Heart left ventricle (tissue), 16 donors: ENCODE measurements at regions not wholly inside any gene's neighbourhood (a gene's known extent, or its start where the extent isn't known, plus 50 kb on each side); places are given as distances from the start of the nearest gene placed in this dataset.

Experiments used
- ATAC-seq, 4 donors: fragments of 200-7000 bp; cut with Tn5 transposase; one replicate each; pipeline ENCODE4 v1.9.1; 2020 to 2022; ENCODE audit warnings: moderate library complexity in 4 of 4, mild to moderate bottlenecking in 3 of 4, moderate number of reproducible peaks in 1 of 4
- DNase-seq, 5 donors: peaks; one replicate each; pipeline ENCODE4 v3.0.0-alpha.2; 2020
- H3K27ac ChIP-seq, 12 donors: fragments of 200-600 bp; sonication (generic) in 4 of 12; one replicate each; pipeline versions ENCODE4 v1.5.0 to v1.8.0; 2016 to 2022; ENCODE audit warnings: mild to moderate bottlenecking in 2 of 12
- H3K27me3 ChIP-seq, 9 donors: fragments of 200-600 bp; sonication (generic) in 2 of 9; one replicate each; pipeline versions ENCODE4 v1.5.1 to v1.8.0; 2016 to 2022; ENCODE audit warnings: mild to moderate bottlenecking in 3 of 9
- H3K36me3 ChIP-seq, 9 donors: fragments of 200-600 bp; sonication (generic) in 2 of 9; one replicate each; pipeline versions ENCODE4 v1.5.0 to v1.8.0; 2018 to 2022; ENCODE audit warnings: mild to moderate bottlenecking in 2 of 9
- H3K4me1 ChIP-seq, 12 donors: fragments of 200-600 bp; sonication (generic) in 4 of 12; one replicate each; pipeline versions ENCODE4 v1.5.0 to v1.8.0; 2016 to 2022; ENCODE audit warnings: mild to moderate bottlenecking in 3 of 12
- H3K4me3 ChIP-seq, 12 donors: fragments of 200-600 bp; sonication (generic) in 4 of 12; one replicate each; pipeline versions ENCODE4 v1.5.0 to v1.8.0; 2017 to 2022; ENCODE audit warnings: mild to moderate bottlenecking in 9 of 12, moderate library complexity in 4 of 12
- H3K9me3 ChIP-seq, 12 donors: fragments of 200-600 bp; sonication (generic) in 4 of 12; one replicate each; pipeline versions ENCODE4 v1.5.0 to v1.8.0; 2016 to 2022; ENCODE audit warnings: mild to moderate bottlenecking in 1 of 12
- POLR2A ChIP-seq, 2 donors: fragments of 450-650 bp; IDR thresholded peaks; one replicate each; pipeline ENCODE4 v1.6.1; 2017; ENCODE audit warnings: antibody characterized with exemption in 2 of 2, mild to moderate bottlenecking in 2 of 2, moderate library complexity in 2 of 2
- WGBS, 4 donors: extraction: QIAGEN DNeasy Blood & Tissue Kit in 2 of 4; methylation state at CpG; one replicate each; pipeline versions ENCODE4 v1.1.5 to v1.1.7; 2013 to 2018; 5-methylcytosine and 5-hydroxymethylcytosine counted together
- intact Hi-C, 10 donors: fragments of 100-400 bp; cut with DNase I; formaldehyde crosslinking; loops; one replicate each; pipeline versions ENCODE4 v1.11.1 to v1.14.2; 2022
- TF ChIP-seq, protein P1 (sequence below), 12 donors: fragments of 200-600 bp; sonication (generic) in 4 of 12; IDR thresholded peaks; one replicate each; pipeline versions ENCODE4 v1.5.0 to v1.8.0; 2018 to 2022; ENCODE audit warnings: antibody characterized with exemption in 12 of 12, mild to moderate bottlenecking in 5 of 12
- donor health status: ischemic (EF 13 %, LVEDD 7.1; RV severe dilation, severe dysfunction).
- donor health status: healthy with polysubstance abuse.
- donor health status: DM: no; HTN: yes; CAD: no.
- donor health status: DM: no; HTN: no; CAD: no.
- donor health status: ischemic (EF 25% LVEDD 6.9; RV normal size, moderate dysfunction).
- donor health status: ischemic (EF 25% LVEDD 5.7; RV mildly dilated, moderate dysfunction).
- donor health status: healthy.
- donor health status: DM: yes; HTN: yes; CAD: no.
- donor health status: ischemic (EF 35%, LVEDD 5.7; RV mildly dilated, moderate dysfunction).
- donor health status: nonischemic (EF 11% LVEDD 7.7; RV severe dilation, severe dysfunction).
- donor health status: DM: yes; HTN: yes; CAD: no.
- donor health status: PGD.
- donor health status: ischemic (EF 29% LVEDD 5.4; RV normal size, mild dysfunction).
- donor health status: nonischemic (EF 23%, LVEDD 6.1; RV moderate dilation, normal function).

DNA sequence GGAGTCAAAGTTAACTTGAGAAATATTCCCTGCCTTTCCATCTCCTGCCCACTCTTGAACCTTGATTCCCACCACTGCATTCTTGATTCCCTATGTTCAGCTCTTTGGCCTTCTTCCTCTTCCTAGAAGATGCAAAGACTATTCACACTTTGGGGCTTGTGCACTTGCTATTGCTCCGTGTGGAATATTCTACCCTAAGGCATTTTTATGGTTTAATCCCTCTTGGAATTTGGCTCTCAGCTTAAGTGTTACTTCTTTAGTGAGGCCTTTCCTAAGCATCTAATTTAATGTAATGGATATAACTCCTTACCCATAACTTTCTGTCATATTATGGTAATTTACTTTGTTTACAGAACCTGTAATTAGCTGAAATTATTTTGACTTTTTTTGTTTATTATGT lies 318.9 kb upstream of the COL8A1 start:
- no peak for DNase-seq
- intact Hi-C loops: no loop called here
- ATAC-seq: no peak
- TF ChIP-seq POLR2A (IDR thresholded peaks at IDR 0.05): no peak
- TF ChIP-seq, protein P1, sequence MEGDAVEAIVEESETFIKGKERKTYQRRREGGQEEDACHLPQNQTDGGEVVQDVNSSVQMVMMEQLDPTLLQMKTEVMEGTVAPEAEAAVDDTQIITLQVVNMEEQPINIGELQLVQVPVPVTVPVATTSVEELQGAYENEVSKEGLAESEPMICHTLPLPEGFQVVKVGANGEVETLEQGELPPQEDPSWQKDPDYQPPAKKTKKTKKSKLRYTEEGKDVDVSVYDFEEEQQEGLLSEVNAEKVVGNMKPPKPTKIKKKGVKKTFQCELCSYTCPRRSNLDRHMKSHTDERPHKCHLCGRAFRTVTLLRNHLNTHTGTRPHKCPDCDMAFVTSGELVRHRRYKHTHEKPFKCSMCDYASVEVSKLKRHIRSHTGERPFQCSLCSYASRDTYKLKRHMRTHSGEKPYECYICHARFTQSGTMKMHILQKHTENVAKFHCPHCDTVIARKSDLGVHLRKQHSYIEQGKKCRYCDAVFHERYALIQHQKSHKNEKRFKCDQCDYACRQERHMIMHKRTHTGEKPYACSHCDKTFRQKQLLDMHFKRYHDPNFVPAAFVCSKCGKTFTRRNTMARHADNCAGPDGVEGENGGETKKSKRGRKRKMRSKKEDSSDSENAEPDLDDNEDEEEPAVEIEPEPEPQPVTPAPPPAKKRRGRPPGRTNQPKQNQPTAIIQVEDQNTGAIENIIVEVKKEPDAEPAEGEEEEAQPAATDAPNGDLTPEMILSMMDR (IDR thresholded peaks at IDR 0.05): no peak
- Histone ChIP-seq H3K27ac (peak overlapping the region in 1 of 12 donors; percentile 6), H3K27me3 (no peaks in the 10 kb centered on the region), H3K9me3 (no peaks in the 10 kb centered on the region), H3K4me3 (no peak overlapping the region), H3K36me3 (no peaks in the 10 kb centered on the region), H3K4me1 (no peaks in the 10 kb centered on the region)
- 66 to 71% (median 69%) methylated on average over 1 of the region's 1 CpG for WGBS, 4 donors

DNA sequence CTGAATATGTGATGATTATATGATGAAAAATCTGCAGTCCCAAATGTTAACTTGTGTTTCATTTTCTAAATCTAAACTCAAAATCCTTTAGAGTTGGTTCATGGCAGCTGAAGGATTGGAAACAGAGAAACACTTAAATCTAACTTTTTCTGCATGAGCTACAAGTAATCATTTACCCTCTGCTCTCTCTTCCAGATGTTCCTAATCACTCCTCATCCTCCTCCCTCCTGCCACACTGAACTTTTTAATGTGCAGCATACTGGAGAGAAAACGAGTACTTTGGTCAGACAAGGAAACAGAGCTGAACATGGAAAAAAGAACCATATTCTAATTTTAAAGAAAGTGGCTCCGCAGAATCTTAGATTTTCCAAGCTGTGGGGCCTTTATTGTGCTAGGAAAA lies 321.2 kb upstream of the COL8A1 start:
- Histone ChIP-seq H3K27ac (peak overlapping the region in 3 of 12 donors; percentile 22 to 32 (median 28)), H3K9me3 (peaks cover 0 to 7% (median 0%) of the 10 kb centered on the region in 12 donors), H3K36me3 (no peaks in the 10 kb centered on the region), H3K27me3 (no peaks in the 10 kb centered on the region), H3K4me1 (no peaks in the 10 kb centered on the region), H3K4me3 (no peak overlapping the region)
- ATAC-seq (no peak), DNase-seq (no peak)
- 52 to 56% (median 53%) methylated on average over 2 of the region's 2 CpGs for WGBS, 4 donors
- intact Hi-C loops: no loop called here
- TF ChIP-seq, protein P1 (IDR thresholded peaks at IDR 0.05): no peak
- TF ChIP-seq POLR2A (IDR thresholded peaks at IDR 0.05): no peak

DNA sequence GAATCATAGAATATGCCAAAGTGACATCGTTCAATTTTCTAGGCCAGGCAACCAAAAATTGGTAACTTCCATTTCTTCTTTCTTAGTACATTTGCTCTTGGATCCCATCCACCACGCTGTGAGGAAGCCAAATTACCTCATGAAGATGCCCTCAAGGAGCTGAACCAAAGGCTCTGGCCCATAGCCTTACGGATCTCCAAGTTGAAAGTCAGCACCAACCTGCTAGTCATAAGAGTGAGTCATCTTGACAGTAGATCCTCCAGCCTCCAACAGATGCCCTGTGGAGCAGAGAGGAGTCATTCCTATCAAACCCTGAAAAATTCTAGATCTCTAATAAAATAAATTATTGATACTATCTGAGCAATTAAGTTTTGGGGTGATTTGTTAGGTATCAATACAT lies 322.5 kb upstream of the COL8A1 start:
- intact Hi-C loops: no loop called here
- WGBS, 4 donors: 65 to 81% (median 74%) methylated on average over 3 of the region's 3 CpGs
- Histone ChIP-seq H3K9me3 (peaks cover 0 to 10% (median 0%) of the 10 kb centered on the region in 12 donors), H3K36me3 (no peaks in the 10 kb centered on the region), H3K27ac (no peak overlapping the region), H3K4me3 (no peak overlapping the region), H3K27me3 (no peaks in the 10 kb centered on the region), H3K4me1 (no peaks in the 10 kb centered on the region)
- ATAC-seq: no peak
- no peak for TF ChIP-seq POLR2A (IDR thresholded peaks at IDR 0.05)
- TF ChIP-seq, protein P1 (IDR thresholded peaks at IDR 0.05): no peak
- DNase-seq: no peak

DNA sequence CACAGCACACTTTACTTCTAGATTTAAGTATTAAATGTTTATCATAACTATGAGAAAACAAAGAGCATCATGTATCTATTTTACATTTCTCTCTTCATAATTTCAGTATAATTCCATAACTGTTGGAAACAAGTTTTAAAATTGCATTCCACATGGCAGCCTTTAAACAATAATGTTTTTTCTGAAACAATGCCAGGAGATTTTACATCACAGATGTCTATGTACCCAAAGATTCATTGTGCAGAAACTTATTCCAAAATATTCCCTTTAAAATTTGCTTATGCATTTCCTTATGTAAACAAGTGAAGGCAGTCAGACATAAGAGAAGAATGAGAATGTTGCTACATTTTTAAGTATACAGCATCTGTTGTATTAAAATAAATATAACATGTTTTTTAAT lies 324.9 kb upstream of the COL8A1 start:
- no peaks in the 10 kb centered on the region for H3K27me3 ChIP-seq
- TF ChIP-seq, protein P1 (IDR thresholded peaks at IDR 0.05): no peak
- TF ChIP-seq POLR2A (IDR thresholded peaks at IDR 0.05): no peak
- peaks cover 0 to 27% (median 0%) of the 10 kb centered on the region in 12 donors for H3K9me3 ChIP-seq

More for the DNA sequence above, 324.9 kb upstream of the COL8A1 start:
- Histone ChIP-seq H3K27ac (no peak overlapping the region), H3K36me3 (no peaks in the 10 kb centered on the region), H3K4me3 (no peak overlapping the region), H3K4me1 (no peaks in the 10 kb centered on the region)
- no peak for DNase-seq
- ATAC-seq: no peak
- intact Hi-C loops: no loop called here
